Esophagus squamous epithelium (tissue), 5 donors: ENCODE measurements at regions not wholly inside any gene's neighbourhood (a gene's known extent, or its start where the extent isn't known, plus 50 kb on each side); places are given as distances from the start of the nearest gene placed in this dataset.

Experiments used
- DNase-seq: peaks from one replicate; lab custom pipeline; 2025; lab: John Stamatoyannopoulos, UW
- H3K27ac ChIP-seq, 4 donors: fragments of 200-600 bp; sonication (generic); one replicate each; pipeline ENCODE4 v1.5.1; 2016 to 2019; ENCODE audit warnings: mild to moderate bottlenecking in 1 of 4
- H3K27me3 ChIP-seq, 4 donors: fragments of 200-600 bp; sonication (generic); 1 replicate in 3 of 4; 2 replicates in 1 of 4; pipeline versions ENCODE4 v1.5.1 to v1.6.0; 2017 to 2021; ENCODE audit warnings: antibody characterized with exemption in 1 of 4
- H3K36me3 ChIP-seq, 3 donors: fragments of 200-600 bp; sonication (generic); one replicate each; pipeline ENCODE4 v1.5.1; 2016 to 2019
- H3K4me1 ChIP-seq, 3 donors: fragments of 200-600 bp; sonication (generic); one replicate each; pipeline ENCODE4 v1.5.1; 2017 to 2019
- H3K4me3 ChIP-seq, 4 donors: fragments of 200-600 bp; sonication (generic); 1 replicate in 3 of 4; 2 replicates in 1 of 4; pipeline ENCODE4 v1.5.1; 2016 to 2019; ENCODE audit warnings: mild to moderate bottlenecking in 2 of 4, moderate library complexity in 1 of 4
- H3K9me3 ChIP-seq, 3 donors: fragments of 200-600 bp; sonication (generic); one replicate each; pipeline ENCODE4 v1.5.1; 2016 to 2019
- POLR2A ChIP-seq, 4 donors: fragments of 450-650 bp; IDR thresholded peaks; one replicate each; pipeline ENCODE4 v1.6.1; 2017; ENCODE audit warnings: antibody characterized with exemption in 4 of 4, mild to moderate bottlenecking in 4 of 4, moderate library complexity in 3 of 4
- WGBS, 2 donors: methylation state at CpG; one replicate each; pipeline ENCODE4 v1.1.5; 2018; 5-methylcytosine and 5-hydroxymethylcytosine counted together
- intact Hi-C: fragments of 100-400 bp; cut with DNase I; formaldehyde crosslinking; loops from one replicate; pipeline ENCODE4 v1.15.0; 2022
- TF ChIP-seq, protein P1 (sequence below), 6 experiments: fragments of 450-650 bp in 4 of 6; fragments of 200-600 bp in 2 of 6; sonication (generic) in 2 of 6; IDR thresholded peaks; one replicate each; pipeline ENCODE4 v1.5.1; 2016 to 2019; ENCODE audit warnings: antibody characterized with exemption in 6 of 6, mild to moderate bottlenecking in 4 of 6, moderate library complexity in 4 of 6
- donor health status: DM: yes; HTN: yes; CAD: no.

DNA sequence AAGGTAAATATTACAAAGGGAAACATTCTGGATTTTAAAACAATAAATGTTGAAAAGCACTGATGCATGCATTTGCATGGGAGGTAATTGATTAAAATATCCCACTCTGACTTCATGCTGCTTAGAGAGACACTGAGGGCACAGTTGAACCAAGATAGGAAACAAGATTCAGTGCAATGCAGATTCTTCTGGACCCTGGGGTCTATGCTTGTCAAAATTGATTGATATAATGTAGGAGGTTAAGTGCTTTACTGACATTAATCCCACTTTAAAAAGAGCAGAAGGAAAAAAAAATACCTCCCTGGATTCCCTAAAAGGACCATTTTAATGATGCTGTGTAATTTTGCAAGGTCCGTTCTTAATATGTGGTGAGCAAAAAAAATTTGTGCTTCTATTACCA is 454.2 kb downstream of the GABRB3 start:
- Histone ChIP-seq H3K4me3 (no peak overlapping the region), H3K36me3 (no peaks in the 10 kb centered on the region), H3K27me3 (no peaks in the 10 kb centered on the region), H3K4me1 (no peaks in the 10 kb centered on the region), H3K9me3 (no peaks in the 10 kb centered on the region), H3K27ac (no peak overlapping the region)
- intact Hi-C loops = no loop called here
- WGBS, 2 donors = 100% methylated on average over 1 of the region's 1 CpG
- TF ChIP-seq, protein P1, sequence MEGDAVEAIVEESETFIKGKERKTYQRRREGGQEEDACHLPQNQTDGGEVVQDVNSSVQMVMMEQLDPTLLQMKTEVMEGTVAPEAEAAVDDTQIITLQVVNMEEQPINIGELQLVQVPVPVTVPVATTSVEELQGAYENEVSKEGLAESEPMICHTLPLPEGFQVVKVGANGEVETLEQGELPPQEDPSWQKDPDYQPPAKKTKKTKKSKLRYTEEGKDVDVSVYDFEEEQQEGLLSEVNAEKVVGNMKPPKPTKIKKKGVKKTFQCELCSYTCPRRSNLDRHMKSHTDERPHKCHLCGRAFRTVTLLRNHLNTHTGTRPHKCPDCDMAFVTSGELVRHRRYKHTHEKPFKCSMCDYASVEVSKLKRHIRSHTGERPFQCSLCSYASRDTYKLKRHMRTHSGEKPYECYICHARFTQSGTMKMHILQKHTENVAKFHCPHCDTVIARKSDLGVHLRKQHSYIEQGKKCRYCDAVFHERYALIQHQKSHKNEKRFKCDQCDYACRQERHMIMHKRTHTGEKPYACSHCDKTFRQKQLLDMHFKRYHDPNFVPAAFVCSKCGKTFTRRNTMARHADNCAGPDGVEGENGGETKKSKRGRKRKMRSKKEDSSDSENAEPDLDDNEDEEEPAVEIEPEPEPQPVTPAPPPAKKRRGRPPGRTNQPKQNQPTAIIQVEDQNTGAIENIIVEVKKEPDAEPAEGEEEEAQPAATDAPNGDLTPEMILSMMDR (IDR thresholded peaks at IDR 0.05) = no peak
- no peak for TF ChIP-seq POLR2A (IDR thresholded peaks at IDR 0.05)
- DNase-seq = no peak

DNA sequence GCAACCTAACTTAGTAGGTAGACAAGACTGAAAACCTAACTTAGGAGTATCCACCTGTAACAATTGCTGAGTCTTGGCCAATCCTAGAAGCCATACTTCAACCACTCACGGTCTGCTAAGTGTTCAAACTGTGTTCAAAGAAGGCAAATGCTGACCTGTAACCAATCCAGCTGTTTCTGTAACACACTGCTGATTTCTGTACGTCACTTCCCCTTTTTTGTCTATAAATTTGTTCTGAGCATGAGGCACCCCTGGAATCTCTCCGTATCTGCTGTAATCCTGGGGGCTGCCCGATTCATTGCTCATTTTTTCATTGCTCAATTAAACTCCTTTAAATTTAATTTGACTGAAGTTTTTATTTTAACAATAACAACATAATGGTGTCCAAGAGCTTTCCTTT is 451.4 kb upstream of the ATP10A start:
- Histone ChIP-seq H3K9me3 (no peaks in the 10 kb centered on the region), H3K4me1 (no peaks in the 10 kb centered on the region), H3K27ac (no peak overlapping the region), H3K36me3 (no peaks in the 10 kb centered on the region), H3K4me3 (no peak overlapping the region), H3K27me3 (no peaks in the 10 kb centered on the region)
- DNase-seq = no peak
- intact Hi-C loops = no loop called here
- no peak for TF ChIP-seq POLR2A (IDR thresholded peaks at IDR 0.05)
- TF ChIP-seq, protein P1 (IDR thresholded peaks at IDR 0.05) = no peak
- 64 to 70% methylated on average over 4 of the region's 4 CpGs for WGBS, 2 donors

GRCh38 chr15:26311710-26312236 is 448.6 kb upstream of the ATP10A start:
- WGBS, 2 donors = 50 to 60% methylated on average over 4 of the region's 4 CpGs
- TF ChIP-seq, protein P1 (IDR thresholded peaks at IDR 0.05) = no peak
- TF ChIP-seq POLR2A (IDR thresholded peaks at IDR 0.05) = no peak
- no peak overlapping the region for H3K27ac ChIP-seq
- no peaks in the 10 kb centered on the region for H3K4me1 ChIP-seq
- no peaks in the 10 kb centered on the region for H3K9me3 ChIP-seq
- no peaks in the 10 kb centered on the region for H3K36me3 ChIP-seq
- H3K4me3 ChIP-seq = no peak overlapping the region
- intact Hi-C loops = no loop called here
- H3K27me3 ChIP-seq = no peaks in the 10 kb centered on the region
- no peak for DNase-seq

- no peak for DNase-seq
- 59 to 60% methylated on average over 9 to 10 of the region's 10 CpGs for WGBS, 2 donors
- Histone ChIP-seq H3K36me3 (no peaks in the 10 kb centered on the region), H3K9me3 (peaks cover 0 to 8% (median 0%) of the 10 kb centered on the region in 3 donors), H3K4me3 (no peak overlapping the region), H3K27ac (no peak overlapping the region), H3K27me3 (no peaks in the 10 kb centered on the region), H3K4me1 (peaks cover 0 to 4% (median 0%) of the 10 kb centered on the region in 3 donors)
- no peak for TF ChIP-seq POLR2A (IDR thresholded peaks at IDR 0.05)
- TF ChIP-seq, protein P1 (IDR thresholded peaks at IDR 0.05) = no peak
- intact Hi-C loops = no loop called here
Observed at GRCh38 chr15:26298659-26299170, 435.6 kb upstream of the ATP10A start.

DNA sequence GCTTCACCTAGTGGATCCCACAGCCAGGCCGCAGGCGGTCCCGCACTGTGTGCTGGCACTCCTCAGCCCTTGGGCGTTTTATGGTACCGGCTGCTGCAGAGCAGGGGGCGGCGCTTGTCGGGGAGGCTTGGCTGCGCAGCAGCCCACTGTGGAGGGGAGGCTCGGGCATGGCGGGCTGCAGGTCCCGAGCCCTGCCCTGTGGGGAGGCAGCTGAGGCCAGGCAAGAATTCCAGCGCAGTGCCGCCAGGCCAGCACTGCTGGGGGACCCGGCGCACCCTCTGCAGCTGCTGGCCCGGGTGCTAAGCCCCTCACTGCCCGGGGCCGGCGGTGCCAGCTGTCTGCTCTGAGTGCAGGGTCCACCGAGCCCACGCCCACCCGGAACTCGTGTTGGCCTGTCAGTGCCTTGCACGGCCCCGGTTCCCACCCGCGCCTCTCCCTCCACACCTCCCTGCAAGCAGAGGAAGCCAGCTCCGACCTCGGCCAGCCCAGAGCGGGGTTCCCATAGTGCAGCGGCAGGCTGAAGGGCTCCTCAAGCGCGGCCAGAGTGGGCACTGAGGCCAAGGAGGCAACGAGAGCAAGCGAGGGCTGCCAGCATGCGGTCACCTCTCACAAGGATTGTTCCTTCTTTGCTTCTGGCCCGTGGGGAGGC is 435.0 kb upstream of the ATP10A start:
- 70 to 89% methylated on average over 2 to 11 of the region's 38 CpGs for WGBS, 2 donors
- no peaks in the 10 kb centered on the region for H3K27me3 ChIP-seq
- peaks cover 0 to 4% (median 0%) of the 10 kb centered on the region in 3 donors for H3K4me1 ChIP-seq
- intact Hi-C loops = no loop called here
- H3K27ac ChIP-seq = no peak overlapping the region
- H3K36me3 ChIP-seq = no peaks in the 10 kb centered on the region
- no peak overlapping the region for H3K4me3 ChIP-seq
- DNase-seq = no peak
- H3K9me3 ChIP-seq = peaks cover 0 to 8% (median 0%) of the 10 kb centered on the region in 3 donors
- TF ChIP-seq, protein P1 (IDR thresholded peaks at IDR 0.05) = no peak
- TF ChIP-seq POLR2A (IDR thresholded peaks at IDR 0.05) = no peak
